KMS-11 (cell line): ENCODE measurements at regions not wholly inside any gene's neighbourhood (a gene's known extent, or its start where the extent isn't known, plus 50 kb on each side); places are given as distances from the start of the nearest gene placed in this dataset.

ENCODE experiments used
- H2AFZ ChIP-seq: fragments of 200-600 bp; sonication (generic); 2 replicates; pipeline ENCODE4 v1.6.1; 2016; ENCODE audit warnings: antibody characterized with exemption, mixed run types, low read depth
- H3K27ac ChIP-seq: fragments of 200-600 bp; sonication (generic); 2 replicates; pipeline ENCODE4 v1.6.1; 2016; ENCODE audit warnings: mild to moderate bottlenecking, mixed run types
- H3K27me3 ChIP-seq: fragments of 200-600 bp; sonication (generic); 2 replicates; pipeline ENCODE4 v1.6.1; 2017; ENCODE audit warnings: mild to moderate bottlenecking, low read depth, mixed run types, moderate library complexity; ENCODE audit not compliant: insufficient read depth
- H3K36me3 ChIP-seq: fragments of 200-600 bp; sonication (generic); 2 replicates; pipeline ENCODE4 v1.6.1; 2017; ENCODE audit warnings: mild to moderate bottlenecking, mixed run types; ENCODE audit not compliant: insufficient read depth
- H3K4me1 ChIP-seq: fragments of 200-600 bp; sonication (generic); 2 replicates; pipeline ENCODE4 v1.6.1; 2016; ENCODE audit warnings: mild to moderate bottlenecking, low read depth, mixed run types; ENCODE audit not compliant: poor library complexity, severe bottlenecking
- H3K4me2 ChIP-seq: fragments of 200-600 bp; sonication (generic); 2 replicates; pipeline ENCODE4 v1.7.0; 2016; ENCODE audit warnings: mild to moderate bottlenecking, mixed run types
- H3K4me3 ChIP-seq: fragments of 200-600 bp; sonication (generic); IDR thresholded peaks from 2 replicates; pipeline ENCODE4 v1.6.1; 2017; ENCODE audit warnings: low read depth, low read length, mixed read lengths; ENCODE audit not compliant: insufficient read depth
- H3K79me2 ChIP-seq: fragments of 200-600 bp; sonication (generic); 2 replicates; pipeline ENCODE4 v1.6.1; 2016; ENCODE audit warnings: low read depth, mixed run types; ENCODE audit not compliant: insufficient read depth
- H3K9ac ChIP-seq: fragments of 200-600 bp; sonication (generic); 2 replicates; pipeline ENCODE4 v1.6.1; 2016; ENCODE audit warnings: mild to moderate bottlenecking, mixed run types
- H4K20me1 ChIP-seq: fragments of 200-600 bp; sonication (generic); 2 replicates; pipeline ENCODE4 v1.6.1; 2016; ENCODE audit warnings: mild to moderate bottlenecking, mixed run types; ENCODE audit not compliant: insufficient read depth
- CTCF ChIP-seq: fragments of 200-600 bp; sonication (generic); conservative IDR thresholded peaks from 2 replicates; pipeline ENCODE4 v1.6.1; 2017; ENCODE audit warnings: low read depth, mild to moderate bottlenecking, antibody characterized with exemption, low read length, moderate library complexity, mixed read lengths

GRCh38 chr11:28596816-28597215 lies 488.6 kb downstream of the METTL15 start:
- no peak for TF ChIP-seq CTCF
- no peak overlapping the region for H2AFZ ChIP-seq
- no peak overlapping the region for H3K4me3 ChIP-seq
- H3K79me2 ChIP-seq = no peaks in the 10 kb centered on the region
- no peaks in the 10 kb centered on the region for H3K4me1 ChIP-seq
- H3K27ac ChIP-seq = no peak overlapping the region
- H3K9ac ChIP-seq = no peak overlapping the region
- H3K4me2 ChIP-seq = no peak overlapping the region
- H4K20me1 ChIP-seq = no peaks in the 10 kb centered on the region
- no peaks in the 10 kb centered on the region for H3K27me3 ChIP-seq
- no peaks in the 10 kb centered on the region for H3K36me3 ChIP-seq

GRCh38 chr11:28592141-28592540 lies 484.0 kb downstream of the METTL15 start:
- no peaks in the 10 kb centered on the region for H3K79me2 ChIP-seq
- no peak for TF ChIP-seq CTCF
- no peak overlapping the region for H3K27ac ChIP-seq
- no peak overlapping the region for H3K4me2 ChIP-seq
- H3K9ac ChIP-seq = no peak overlapping the region
- no peaks in the 10 kb centered on the region for H3K27me3 ChIP-seq
- H4K20me1 ChIP-seq = no peaks in the 10 kb centered on the region
- H3K4me3 ChIP-seq = no peak overlapping the region
- no peaks in the 10 kb centered on the region for H3K4me1 ChIP-seq
- no peaks in the 10 kb centered on the region for H3K36me3 ChIP-seq
- no peak overlapping the region for H2AFZ ChIP-seq

- Histone ChIP-seq H3K27ac (no peak overlapping the region), H3K36me3 (no peaks in the 10 kb centered on the region), H3K4me1 (no peaks in the 10 kb centered on the region), H3K4me3 (no peak overlapping the region), H4K20me1 (no peaks in the 10 kb centered on the region), H2AFZ (no peak overlapping the region), H3K79me2 (no peaks in the 10 kb centered on the region), H3K4me2 (no peak overlapping the region), H3K27me3 (no peaks in the 10 kb centered on the region), H3K9ac (no peak overlapping the region)
- no peak for TF ChIP-seq CTCF
These were observed 476.8 kb downstream of the METTL15 start for GRCh38 chr11:28584992-28585391.

GRCh38 chr11:28582506-28582905 lies 474.3 kb downstream of the METTL15 start:
- no peaks in the 10 kb centered on the region for H3K27me3 ChIP-seq
- no peak for TF ChIP-seq CTCF
- no peak overlapping the region for H3K27ac ChIP-seq
- H4K20me1 ChIP-seq = no peaks in the 10 kb centered on the region
- no peaks in the 10 kb centered on the region for H3K79me2 ChIP-seq
- no peaks in the 10 kb centered on the region for H3K4me1 ChIP-seq
- no peak overlapping the region for H2AFZ ChIP-seq
- H3K4me3 ChIP-seq = no peak overlapping the region
- no peaks in the 10 kb centered on the region for H3K36me3 ChIP-seq
- no peak overlapping the region for H3K9ac ChIP-seq
- H3K4me2 ChIP-seq = no peak overlapping the region
